ENCODE measurements at regions not wholly inside any gene's neighbourhood (a gene's known extent, or its start where the extent isn't known, plus 50 kb on each side); places are given as distances from the start of the nearest gene placed in this dataset.

- Histone ChIP-seq H3K27ac (no peak overlapping the region), H3K36me3 (no peaks in the 10 kb centered on the region), H3K27me3 (no peaks in the 10 kb centered on the region), H3K4me3 (no peak overlapping the region), H3K9me3 (no peaks in the 10 kb centered on the region), H3K4me1 (no peaks in the 10 kb centered on the region)
- no peak for DNase-seq (ENCODE audit: low spot score in 2 of 2)
- intact Hi-C loops (cut with DNase I) = no loop called here
- no peak for TF ChIP-seq CTCF (IDR thresholded peaks at IDR 0.05)
Observed at GRCh38 chr5:89471541-89471940, 588.6 kb upstream of the MEF2C start.

- Histone ChIP-seq H3K9me3 (no peaks in the 10 kb centered on the region), H3K4me3 (no peak overlapping the region), H3K4me1 (no peaks in the 10 kb centered on the region), H3K36me3 (no peaks in the 10 kb centered on the region), H3K27me3 (no peaks in the 10 kb centered on the region), H3K27ac (no peak overlapping the region)
- intact Hi-C loops (cut with DNase I) = no loop called here
- no peak for TF ChIP-seq CTCF (IDR thresholded peaks at IDR 0.05)
- no peak for DNase-seq (ENCODE audit: low spot score in 2 of 2)
Observed at GRCh38 chr5:89471115-89471514, 588.1 kb upstream of the MEF2C start.

GRCh38 chr5:89470658-89471057, 587.7 kb upstream of the MEF2C start:
- TF ChIP-seq CTCF (IDR thresholded peaks at IDR 0.05) = no peak
- intact Hi-C loops (cut with DNase I) = no loop called here
- Histone ChIP-seq H3K27me3 (no peaks in the 10 kb centered on the region), H3K4me3 (no peak overlapping the region), H3K4me1 (no peaks in the 10 kb centered on the region), H3K27ac (no peak overlapping the region), H3K9me3 (no peaks in the 10 kb centered on the region), H3K36me3 (no peaks in the 10 kb centered on the region)
- DNase-seq (ENCODE audit: low spot score in 2 of 2) = no peak

- H3K27me3 ChIP-seq = no peaks in the 10 kb centered on the region
- H3K27ac ChIP-seq = peak overlapping the region; percentile 71 to 75
- no peak overlapping the region for H3K4me3 ChIP-seq
- H3K9me3 ChIP-seq = no peaks in the 10 kb centered on the region
- DNase-seq (ENCODE audit: low spot score in 2 of 2) = no peak
- H3K36me3 ChIP-seq = no peaks in the 10 kb centered on the region
- no peak for TF ChIP-seq CTCF (IDR thresholded peaks at IDR 0.05)
- intact Hi-C loops (cut with DNase I) = loop anchor here (5.0 to 10.0 kb wide), 2 partner anchors 573 to 731 kb away; partner anchors contain the start of gene MEF2C
- H3K4me1 ChIP-seq = peaks cover 4 to 13% of the 10 kb centered on the region in 2 donors
Observed at GRCh38 chr5:89458332-89458656, 575.3 kb upstream of the MEF2C start.

GRCh38 chr5:89457411-89458331, 574.7 kb upstream of the MEF2C start:
- no peaks in the 10 kb centered on the region for H3K9me3 ChIP-seq
- DNase-seq (ENCODE audit: low spot score in 2 of 2) = peak; percentile 9 to 86
- H3K4me1 ChIP-seq = peaks cover 4 to 13% of the 10 kb centered on the region in 2 donors
- no peaks in the 10 kb centered on the region for H3K36me3 ChIP-seq
- H3K27ac ChIP-seq = peak overlapping the region; percentile 75 to 78
- H3K27me3 ChIP-seq = no peaks in the 10 kb centered on the region
- H3K4me3 ChIP-seq = no peak overlapping the region
- no peak for TF ChIP-seq CTCF (IDR thresholded peaks at IDR 0.05)
- intact Hi-C loops (cut with DNase I) = loop anchor here (5.0 to 10.0 kb wide), 2 partner anchors 573 to 730 kb away; partner anchors contain the start of gene MEF2C
